NCI-H1105 treated with DMSO at 0.1 percent for 48 hours (cell line): ENCODE measurements at regions not wholly inside any gene's neighbourhood (a gene's known extent, or its start where the extent isn't known, plus 50 kb on each side); places are given as distances from the start of the nearest gene placed in this dataset.
A peak's percentile ranks its signal among the peaks of the same experiment; 100 is the strongest.
"Not testable (repeated sequence)": the region's sequence is repeated elsewhere in the genome, so short reads cannot be mapped to it uniquely, and the experiment has no call there.

Experiments used
- DNase-seq: peaks from one replicate; lab custom pipeline; 2025; lab: John Stamatoyannopoulos, UW

DNA sequence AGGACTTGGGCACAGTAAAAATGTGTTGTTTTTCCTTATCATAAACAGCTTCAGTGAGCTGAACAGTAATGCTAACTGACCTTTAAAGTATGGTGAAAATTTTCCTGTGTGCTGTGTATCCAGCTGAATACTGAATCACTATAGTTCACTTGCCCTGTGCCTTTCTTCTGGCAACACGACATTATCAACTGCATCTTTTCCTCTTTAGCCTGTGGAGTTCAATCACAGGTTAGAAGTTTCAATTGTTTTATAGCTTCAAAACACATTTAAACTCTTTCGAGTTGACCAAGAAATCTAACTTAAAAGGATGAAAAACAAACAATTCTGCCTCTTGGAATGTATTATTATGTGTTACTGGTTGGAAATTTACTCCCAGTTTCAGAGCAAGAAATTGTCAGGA lies 1120.7 kb upstream of the ALCAM start:
- no peak for DNase-seq

DNA sequence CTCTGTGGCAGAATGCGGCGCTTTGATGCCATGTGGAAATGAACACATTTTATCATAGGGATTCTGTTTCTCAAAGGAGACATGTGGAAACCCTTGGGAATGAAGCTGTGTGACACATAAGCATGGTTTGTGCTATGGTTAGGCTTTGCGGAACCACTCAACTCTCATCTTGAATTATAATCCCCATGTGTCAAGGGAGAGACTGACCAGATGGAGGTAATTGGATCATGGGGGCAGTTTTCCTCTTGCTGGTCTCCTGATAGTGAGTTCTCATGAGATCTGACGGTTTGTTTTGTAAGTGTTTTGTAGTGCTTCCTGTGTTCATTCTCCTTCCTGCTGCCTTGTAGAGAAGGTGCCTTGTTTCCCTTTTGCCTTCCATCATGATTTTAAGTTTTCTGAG lies 1109.2 kb upstream of the ALCAM start:
- no peak for DNase-seq

DNA sequence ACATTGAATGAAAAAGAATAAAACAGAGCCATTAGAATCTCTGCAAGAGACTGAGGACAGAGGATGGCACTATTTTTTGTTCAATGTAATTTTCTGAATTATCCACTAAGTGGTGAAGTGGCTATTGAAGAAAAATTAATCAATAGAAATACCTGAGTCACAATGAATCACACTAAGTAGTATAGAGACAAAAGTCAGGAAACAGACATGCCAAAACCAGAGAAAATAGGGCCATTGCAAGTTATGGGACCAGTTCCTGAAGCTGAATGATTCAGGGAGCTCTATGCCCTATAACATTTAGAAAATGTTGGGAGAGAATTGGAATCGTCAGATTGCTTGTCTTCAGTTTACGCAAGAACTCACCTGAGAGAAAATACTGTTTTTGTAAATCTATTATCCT lies 1103.2 kb upstream of the ALCAM start:
- DNase-seq, result no peak

DNA sequence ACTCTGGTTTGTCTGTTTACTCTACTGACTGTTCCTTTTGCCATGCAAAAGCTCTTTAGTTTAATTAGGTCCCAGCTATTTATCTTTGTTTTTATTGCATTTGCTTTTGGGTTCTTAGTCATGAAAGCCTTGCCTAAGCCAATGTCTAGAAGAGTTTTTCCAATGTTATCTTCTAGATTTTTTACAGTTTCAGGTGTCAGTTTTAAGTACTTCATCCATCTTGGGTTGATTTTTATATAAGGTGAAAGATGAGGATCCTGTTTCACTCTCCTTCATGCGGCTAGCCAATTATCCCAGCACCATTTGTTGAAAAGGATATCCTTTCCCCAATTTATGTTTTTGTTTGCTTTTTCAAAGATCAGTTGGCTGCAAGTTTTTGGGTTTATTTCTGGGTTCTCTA lies 1100.5 kb upstream of the ALCAM start:
- DNase-seq, result not testable (repeated sequence)

DNA sequence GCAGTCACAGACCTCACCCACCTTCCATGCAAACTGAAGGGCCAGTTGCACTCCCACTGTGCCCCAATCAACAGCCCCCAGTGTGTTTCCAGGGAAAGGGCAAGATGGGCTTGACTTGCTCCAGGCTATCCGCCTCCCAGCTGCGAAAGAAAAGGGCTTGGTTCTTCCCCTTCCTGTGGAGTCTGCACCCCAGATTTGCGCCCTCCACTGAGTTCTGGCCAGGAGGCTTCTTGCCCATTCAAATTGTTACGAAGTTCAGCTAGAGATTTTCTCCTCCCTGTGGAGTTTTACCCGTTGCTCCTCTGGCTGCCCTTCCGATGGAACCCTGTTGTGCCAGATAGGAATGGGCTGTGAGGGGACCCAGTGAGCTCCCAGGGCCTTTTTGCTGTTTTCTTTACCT lies 1096.9 kb upstream of the ALCAM start:
- no peak for DNase-seq

DNA sequence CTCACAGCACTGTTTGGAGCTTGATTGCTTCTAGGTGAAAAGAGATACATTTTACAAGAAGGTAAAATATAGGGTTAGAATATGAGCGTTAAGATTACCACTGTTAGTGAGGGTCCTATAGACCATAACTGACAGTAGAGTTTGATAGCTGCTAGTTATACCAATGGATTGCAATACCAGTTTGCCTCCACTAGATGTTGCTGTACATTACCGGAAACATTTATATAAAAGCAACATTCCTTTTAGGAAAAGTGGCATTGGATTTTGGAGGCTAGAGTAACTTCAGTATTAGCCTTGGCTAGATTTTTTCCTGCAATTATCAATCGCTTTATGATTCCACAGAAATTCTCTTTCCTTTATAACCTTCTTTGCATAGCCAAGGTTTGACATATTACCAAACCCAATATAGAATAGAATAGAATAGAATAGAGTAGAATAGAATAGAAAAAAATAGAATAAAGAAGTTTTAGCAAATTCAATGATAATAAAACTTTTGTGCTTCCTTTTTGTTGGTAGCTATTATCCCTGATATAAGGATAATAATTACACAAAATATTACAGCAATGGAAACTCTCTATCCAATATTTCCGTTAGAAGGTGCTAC lies 1093.6 kb upstream of the ALCAM start:
- DNase-seq, result peak; percentile 57

DNA sequence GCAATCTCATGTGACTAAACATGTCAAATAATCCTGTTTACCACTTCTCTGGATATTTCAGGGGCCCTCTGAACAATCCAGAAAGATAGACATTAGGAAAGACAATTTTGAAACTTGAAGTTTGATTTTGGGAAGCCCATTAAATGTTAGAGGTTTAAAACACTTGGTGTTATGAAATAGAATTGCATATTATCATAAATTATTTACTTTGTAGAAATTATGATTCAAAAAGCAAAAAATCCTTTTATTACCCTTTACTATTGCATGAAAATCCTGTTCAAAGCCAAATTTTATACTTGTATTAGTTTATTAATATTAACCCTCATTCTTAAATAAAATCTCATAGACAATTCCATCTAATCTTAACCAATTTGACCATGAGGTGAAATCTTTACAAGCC lies 1091.5 kb upstream of the ALCAM start:
- DNase-seq, result no peak

DNA sequence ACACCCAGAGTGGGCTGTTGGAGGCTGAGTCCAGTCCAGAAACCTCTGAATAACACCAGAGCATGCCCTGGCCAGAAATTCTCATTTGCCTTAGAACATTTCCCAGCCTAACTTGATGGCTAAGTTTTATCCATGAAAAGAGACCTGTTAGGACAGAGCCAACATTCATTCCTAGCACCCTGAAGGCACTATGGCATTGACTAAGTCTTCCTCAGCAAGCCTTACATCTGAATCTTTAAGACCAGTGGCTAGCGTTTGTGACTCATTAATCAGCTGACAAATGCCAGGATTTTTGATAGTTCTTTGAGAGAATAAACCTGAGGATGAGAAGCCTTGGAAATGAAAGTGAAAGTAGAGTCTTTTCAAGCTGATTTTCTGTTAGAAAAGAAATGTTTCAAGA lies 1087.1 kb upstream of the ALCAM start:
- DNase-seq, result no peak

DNA sequence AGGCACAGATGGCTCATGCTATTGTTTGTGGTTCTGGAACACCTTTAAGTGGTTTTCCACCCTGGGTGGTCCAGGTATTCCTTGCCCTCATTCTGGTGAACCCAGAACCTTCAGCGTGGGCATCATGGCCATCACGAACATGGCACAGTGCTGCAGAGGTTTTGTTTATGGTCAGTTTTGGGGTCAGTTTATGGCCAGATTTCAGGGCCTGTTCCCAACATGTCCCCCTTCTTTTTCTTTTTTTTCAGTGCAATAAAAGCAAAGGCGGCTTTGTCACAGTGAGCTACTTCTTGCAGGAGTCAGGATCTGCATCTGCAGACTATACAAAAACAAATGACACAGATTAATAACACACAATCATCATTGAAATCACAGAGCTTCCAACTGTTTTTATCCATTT lies 1085.0 kb upstream of the ALCAM start:
- no peak for DNase-seq

DNA sequence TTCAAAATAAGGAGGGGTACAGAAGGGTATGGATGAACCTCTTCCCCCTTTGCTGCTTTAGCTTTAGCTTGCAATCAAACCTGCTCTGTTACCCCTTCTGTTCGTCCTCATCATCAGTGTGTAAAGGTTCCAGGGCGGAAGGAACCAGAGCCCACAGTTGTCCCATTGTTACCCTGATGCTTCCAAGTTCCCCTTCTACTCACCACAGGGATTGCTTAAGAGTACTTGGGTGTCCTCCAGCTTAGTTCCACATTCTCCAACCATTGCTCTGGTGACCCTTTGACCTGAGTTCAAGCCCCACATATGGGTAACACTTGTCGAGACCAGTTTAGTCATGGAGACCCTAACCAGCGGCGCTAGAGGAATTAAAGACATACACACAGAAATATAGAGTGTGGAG lies 1080.1 kb upstream of the ALCAM start:
- no peak for DNase-seq

DNA sequence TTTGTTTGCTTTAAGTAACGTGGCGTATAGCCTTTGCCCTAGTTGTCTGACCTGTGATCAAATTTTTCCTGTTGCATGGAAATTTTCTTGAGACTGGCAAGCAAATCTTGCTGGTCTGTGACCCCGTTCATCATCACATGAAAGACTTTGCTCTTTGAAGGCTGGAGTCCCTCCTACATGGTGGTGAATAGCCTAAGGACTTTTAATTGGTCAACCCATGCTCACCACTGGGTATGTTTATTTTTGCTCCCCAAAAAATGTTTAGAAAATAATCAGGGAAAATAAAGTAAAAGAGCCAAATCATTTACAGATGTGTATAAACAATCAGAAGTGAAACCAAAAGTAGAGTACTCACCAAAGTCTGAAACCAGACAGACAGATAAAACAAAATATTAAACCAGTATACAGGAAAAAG lies 1075.3 kb upstream of the ALCAM start:
- DNase-seq, result no peak

DNA sequence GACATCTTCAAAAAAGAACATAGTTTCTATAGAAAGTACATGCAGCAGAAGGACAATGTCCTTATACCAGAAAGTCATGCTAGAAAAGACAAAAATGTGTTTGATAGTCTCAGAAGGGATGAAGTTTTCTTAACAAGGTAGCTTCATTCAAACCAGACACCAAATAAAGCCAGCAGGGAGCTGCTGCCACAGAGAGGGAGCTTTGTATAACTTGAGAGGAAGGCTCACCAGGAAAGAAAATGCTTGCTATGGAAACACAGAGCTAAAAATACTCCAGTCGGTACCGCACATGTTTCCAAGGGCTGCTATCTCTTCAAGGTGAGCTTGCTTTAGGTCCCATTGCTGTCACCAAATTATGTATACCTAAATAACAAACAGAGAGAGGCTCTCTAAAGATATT lies 1074.8 kb upstream of the ALCAM start:
- DNase-seq, result no peak

DNA sequence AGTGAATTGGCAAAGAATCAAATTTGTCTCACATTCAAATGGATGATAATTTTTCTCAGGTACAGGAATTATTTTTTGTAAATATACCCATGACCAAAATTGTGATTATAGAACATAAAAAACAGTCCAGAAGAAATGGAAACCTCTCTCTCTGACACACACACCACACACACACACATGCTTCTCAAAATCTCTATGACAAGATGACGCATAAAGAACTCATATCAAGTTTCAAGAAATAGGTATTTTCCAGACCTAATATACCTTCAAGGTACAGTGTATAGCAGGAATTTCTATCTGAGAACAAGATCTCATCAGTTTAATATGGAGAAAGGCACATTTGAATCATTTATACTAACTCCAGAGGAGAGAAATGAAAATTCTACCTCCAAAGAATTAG lies 1069.1 kb upstream of the ALCAM start:
- no peak for DNase-seq

DNA sequence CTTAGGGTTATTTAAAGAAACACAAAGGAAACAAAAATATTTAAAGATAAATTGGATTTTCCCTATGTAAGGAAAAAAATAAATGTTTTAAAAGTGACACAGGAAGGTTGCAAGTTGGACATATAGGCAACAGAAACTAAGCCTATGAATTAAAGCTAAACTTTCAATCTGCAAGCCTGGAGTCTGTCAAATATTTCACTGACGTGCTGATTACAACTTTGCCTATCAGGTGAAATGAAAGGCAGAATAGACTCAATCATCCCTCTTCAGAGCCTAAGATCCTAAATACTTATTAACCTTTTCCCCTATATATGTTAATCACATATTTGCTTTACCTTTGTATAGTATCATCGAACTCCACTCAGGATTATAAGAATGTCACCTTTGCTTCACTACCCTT lies 1068.0 kb upstream of the ALCAM start:
- DNase-seq, result no peak

DNA sequence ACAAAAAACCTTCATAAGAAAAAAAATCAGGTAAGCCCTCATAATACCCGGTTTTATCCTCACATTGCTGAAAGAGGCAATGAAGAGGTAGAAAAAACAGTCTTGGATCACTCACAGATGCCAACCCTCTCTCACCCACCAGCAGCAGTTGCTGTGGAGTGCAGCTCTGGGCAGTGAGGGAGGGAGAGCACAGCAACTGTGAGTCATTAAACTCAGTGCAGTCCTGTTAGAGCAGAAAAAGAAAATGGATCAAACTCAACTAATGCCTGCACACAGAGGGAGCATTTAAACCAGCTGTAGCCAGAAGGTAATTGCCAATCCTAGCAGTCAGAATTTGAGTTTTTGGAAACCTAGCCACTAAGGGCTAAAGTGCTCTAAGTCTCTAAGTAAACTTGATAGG lies 1050.6 kb upstream of the ALCAM start:
- DNase-seq, result no peak

DNA sequence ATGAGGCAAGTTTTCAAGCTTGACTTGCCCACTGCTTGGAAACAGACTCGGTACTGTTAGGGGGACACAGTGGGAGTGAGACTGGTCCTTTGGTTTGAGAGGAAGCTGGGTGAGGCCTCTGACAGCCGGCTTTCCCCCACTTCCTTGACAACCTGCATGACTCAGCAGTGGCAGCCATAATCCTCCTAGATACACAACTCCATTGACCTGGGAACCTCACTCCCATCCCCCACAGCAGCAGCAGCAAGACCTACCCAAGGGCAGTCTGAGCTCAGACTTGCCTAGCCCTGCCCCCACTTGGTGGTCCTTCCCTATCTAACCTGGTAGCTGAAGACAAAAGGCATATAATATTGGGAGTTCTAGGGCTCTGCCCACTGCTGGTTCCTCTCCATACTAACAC lies 1043.5 kb upstream of the ALCAM start:
- DNase-seq, result no peak

DNA sequence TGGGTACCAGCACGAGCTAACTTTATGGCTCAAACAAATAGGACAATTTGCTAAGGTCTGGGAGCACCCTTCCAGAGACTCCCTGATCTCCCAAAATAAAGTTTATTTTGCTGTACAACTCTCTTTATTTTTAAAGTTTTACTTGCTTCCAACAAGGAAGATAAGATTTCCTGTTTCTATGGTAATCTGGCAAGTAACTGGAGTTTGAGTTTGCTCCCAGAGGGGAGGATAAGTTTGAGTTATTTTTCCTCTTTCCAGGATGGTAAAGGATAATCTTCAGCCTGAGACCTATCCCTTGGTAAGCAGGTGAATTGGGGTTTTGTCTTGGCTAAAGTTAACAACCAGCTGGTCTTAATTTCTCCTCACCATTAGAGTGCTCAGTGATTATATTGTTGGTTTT lies 1019.4 kb upstream of the ALCAM start:
- DNase-seq, result no peak

DNA sequence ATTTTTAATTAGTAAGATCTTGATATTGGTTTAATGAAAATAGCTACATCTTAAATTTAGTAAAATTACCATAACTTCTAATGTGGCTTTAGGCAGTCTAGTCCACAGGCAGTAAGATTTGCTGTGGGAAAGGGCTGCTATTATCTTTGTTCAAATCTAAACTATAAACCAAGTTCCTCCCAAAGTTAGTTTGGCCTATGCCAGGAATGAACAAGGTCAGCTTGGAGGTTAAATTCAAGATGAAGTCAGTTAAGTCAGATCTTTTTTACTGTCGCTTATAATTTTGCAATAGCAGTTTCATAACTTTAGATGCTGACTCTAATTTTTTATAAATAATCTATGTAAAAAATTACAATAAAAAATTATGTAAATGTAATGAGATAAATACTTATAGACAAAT lies 1016.9 kb upstream of the ALCAM start:
- DNase-seq, result no peak

DNA sequence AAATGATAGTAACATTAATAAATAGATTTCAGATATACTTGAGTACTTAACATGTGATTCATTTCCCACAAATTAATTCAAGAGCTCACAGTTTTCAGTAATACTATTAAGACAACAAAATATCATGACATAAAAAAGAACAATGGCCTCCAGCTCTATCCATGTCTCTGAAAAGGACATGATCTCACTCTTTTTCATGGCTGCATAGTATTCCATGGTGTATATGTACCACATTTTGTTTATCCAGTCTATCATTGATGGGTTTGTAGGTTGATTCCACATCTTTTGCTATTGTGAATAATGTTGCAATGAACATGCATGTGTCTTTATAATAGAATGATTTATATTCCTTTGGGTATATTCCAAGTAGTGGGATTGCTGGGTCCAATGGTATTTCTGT lies 1012.8 kb upstream of the ALCAM start:
- DNase-seq, result no peak

DNA sequence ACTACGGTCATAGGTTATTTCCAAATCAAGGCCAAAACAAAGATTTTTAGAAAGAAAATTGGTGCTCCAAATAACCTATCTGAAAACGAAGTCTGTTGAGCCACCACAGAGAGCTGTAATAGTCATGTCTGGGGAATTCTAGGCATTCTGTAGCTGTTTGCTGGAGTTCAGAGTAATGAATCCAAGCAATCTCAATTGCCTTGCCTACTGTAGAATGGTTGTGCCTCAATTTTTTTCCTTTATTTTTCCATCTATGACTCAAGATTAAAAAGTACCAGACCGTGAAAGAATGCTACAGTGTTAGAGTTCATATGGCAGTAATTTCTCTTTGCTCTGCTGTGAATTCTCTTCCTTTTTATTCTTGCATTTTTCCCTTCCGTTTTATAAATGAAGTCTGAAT lies 1007.2 kb upstream of the ALCAM start:
- no peak for DNase-seq

DNA sequence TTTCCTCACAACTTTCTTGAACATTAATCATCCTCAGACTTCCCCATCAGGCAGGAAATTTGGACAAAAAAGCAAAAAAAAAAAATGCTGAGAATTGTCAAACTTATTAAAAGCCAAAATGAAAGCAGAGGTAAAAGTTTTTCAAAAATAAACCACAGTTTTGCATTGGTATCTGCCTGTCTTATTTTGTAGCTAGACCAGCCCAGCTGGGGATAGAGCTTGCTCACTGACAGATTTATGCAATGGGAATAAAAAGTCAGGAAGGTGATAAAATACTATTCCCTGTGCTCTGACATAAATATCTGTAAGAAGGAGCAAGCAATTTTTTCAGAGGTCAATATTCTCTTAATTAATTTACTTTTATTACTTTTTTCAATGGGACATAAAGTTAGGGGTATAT lies 1006.7 kb upstream of the ALCAM start:
- DNase-seq, result no peak

DNA sequence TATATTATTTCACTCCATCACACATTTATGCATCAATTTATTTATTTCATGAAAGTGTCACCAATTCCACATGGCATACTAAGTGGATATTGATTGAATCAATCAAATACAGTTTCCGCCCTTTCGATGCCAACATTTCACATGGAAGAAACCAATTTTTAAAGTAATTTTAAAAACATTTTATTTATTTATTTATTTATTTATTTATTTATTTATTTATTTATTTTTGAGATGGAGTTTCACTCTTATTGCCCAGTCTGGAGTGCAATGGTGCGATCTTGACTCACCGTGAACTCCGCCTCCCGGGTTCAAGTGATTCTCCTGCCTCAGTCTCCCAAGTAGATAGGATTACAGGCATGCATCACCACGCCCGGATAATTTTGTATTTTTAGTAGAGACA lies 1005.0 kb upstream of the ALCAM start:
- not testable (repeated sequence) for DNase-seq

DNA sequence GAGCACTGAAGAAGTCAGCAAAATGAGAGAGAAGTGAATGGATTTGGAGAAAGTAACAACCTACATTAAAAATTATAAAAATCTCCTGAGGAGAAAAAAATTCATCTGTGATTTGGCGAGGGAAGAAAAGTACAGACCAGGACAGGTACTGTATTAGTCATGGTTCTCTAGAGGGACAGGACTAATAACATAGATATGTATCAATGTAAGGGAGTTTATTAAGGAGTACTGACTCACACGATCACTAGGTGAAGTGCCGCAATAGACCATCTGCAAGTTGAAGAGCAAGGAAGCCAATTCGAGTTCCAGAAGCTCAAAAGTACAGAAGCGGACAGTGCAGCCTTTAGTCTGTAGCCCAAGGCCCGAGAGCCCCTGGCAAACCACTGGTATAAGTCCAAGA lies 1004.4 kb upstream of the ALCAM start:
- DNase-seq, result no peak

DNA sequence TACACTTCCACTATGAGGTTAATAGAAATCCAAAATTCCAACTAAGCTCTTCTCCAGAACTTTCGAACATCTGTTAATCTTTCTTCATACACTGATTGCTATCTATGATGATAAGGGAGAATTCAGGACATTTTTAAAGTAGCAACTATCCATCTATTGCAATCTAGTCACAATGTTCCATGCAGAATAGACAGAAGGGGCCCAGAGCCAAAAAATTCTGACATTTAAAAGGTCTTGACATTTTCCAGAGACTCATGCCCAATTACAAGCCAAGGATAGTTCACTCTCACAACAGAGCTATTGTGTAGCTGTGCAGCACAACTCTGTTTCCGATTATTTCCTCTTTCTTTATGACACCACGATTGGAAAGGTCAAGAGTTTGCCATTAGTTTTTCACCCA lies 999.7 kb upstream of the ALCAM start:
- DNase-seq, result no peak

DNA sequence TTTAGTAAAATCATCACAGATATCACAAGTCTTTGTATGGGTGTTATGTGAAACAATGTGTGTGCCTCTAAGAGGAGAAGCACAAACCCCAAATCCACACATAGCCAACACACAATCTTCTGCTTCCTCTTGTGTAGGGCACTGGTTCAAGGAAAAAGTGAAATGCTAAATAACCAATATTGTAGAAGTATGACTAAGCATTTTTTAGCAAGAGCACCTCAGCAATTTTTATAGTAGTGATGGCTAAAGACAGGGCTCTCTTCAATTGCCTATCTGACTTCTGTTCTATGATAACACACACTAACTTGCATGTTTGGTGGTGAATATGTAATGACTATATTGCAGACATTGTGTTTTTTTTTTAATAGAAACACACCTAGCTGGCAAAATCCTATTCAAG lies 997.9 kb upstream of the ALCAM start:
- DNase-seq, result no peak
